Keratinocyte (primary cell): ENCODE measurements at regions not wholly inside any gene's neighbourhood (a gene's known extent, or its start where the extent isn't known, plus 50 kb on each side); places are given as distances from the start of the nearest gene placed in this dataset.

ENCODE experiments used
- EZH2 ChIP-seq: IDR thresholded peaks from one replicate; pipeline ENCODE4 v1.6.1; 2012; ENCODE audit warnings: inconsistent platforms, mild to moderate bottlenecking, low read length, moderate library complexity
- TF ChIP-seq, protein P1 (sequence below), 3 experiments: IDR thresholded peaks in 1 of 3; conservative IDR thresholded peaks in 1 of 3; optimal IDR thresholded peaks in 1 of 3; 2 replicates in 2 of 3; 3 replicates in 1 of 3; pipeline versions ENCODE3 to v1.5.1; 2011; ENCODE audit warnings: low read length in 3 of 3, mild to moderate bottlenecking in 3 of 3, moderate library complexity in 2 of 3, control low read depth in 1 of 3, inconsistent platforms in 1 of 3; ENCODE audit not compliant: insufficient read depth in 2 of 3; ENCODE audit errors: extremely low read depth in 1 of 3

- TF ChIP-seq, protein P1, sequence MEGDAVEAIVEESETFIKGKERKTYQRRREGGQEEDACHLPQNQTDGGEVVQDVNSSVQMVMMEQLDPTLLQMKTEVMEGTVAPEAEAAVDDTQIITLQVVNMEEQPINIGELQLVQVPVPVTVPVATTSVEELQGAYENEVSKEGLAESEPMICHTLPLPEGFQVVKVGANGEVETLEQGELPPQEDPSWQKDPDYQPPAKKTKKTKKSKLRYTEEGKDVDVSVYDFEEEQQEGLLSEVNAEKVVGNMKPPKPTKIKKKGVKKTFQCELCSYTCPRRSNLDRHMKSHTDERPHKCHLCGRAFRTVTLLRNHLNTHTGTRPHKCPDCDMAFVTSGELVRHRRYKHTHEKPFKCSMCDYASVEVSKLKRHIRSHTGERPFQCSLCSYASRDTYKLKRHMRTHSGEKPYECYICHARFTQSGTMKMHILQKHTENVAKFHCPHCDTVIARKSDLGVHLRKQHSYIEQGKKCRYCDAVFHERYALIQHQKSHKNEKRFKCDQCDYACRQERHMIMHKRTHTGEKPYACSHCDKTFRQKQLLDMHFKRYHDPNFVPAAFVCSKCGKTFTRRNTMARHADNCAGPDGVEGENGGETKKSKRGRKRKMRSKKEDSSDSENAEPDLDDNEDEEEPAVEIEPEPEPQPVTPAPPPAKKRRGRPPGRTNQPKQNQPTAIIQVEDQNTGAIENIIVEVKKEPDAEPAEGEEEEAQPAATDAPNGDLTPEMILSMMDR (optimal IDR thresholded peaks at IDR 0.05 in 1 of 3, IDR thresholded peaks at IDR 0.05 in 1 of 3, conservative IDR thresholded peaks at IDR 0.05 in 1 of 3; ENCODE audit: extremely low read depth in 1 of 3, insufficient read depth in 2 of 3, low read length in 3 of 3), result no peak
- TF ChIP-seq EZH2, result no peak
Measured at GRCh38 chr6:8556370-8557013, 121.1 kb upstream of the SLC35B3 start.
